ENCODE measurements at regions not wholly inside any gene's neighbourhood (a gene's known extent, or its start where the extent isn't known, plus 50 kb on each side); places are given as distances from the start of the nearest gene placed in this dataset.

- TF ChIP-seq POLR2A (IDR thresholded peaks at IDR 0.05; ENCODE audit: low read depth, low read length), result no peak
- TF ChIP-seq POLR2AphosphoS5 (IDR thresholded peaks at IDR 0.05; ENCODE audit: low read depth, low read length), result no peak
- no peak for TF ChIP-seq TAF1 (IDR thresholded peaks at IDR 0.05; ENCODE audit: low read depth, low read length)
- no peak for TF ChIP-seq POU2F2 (IDR thresholded peaks at IDR 0.05; ENCODE audit: low read depth, low read length)
Measured at GRCh38 chr3:107103786-107104185, 273.5 kb upstream of the CCDC54 start.

All from GM12891 (cell line).